Naive thymus-derived CD4-positive, alpha-beta T cell (primary cell): ENCODE measurements at regions not wholly inside any gene's neighbourhood (a gene's known extent, or its start where the extent isn't known, plus 50 kb on each side); places are given as distances from the start of the nearest gene placed in this dataset.

Source experiments
- ATAC-seq: fragments of 150-1000 bp; cut with Tn5 transposase; 2 replicates; pipeline ENCODE4 v1.10.0; 2021; ENCODE audit warnings: mild to moderate bottlenecking, moderate library complexity
- CTCF ChIA-PET: fragments of 350-600 bp; sonication (Branson Sonifier 250); formaldehyde crosslinking; loops from one replicate; lab custom pipeline; 2021; ENCODE audit warnings: antibody characterized with exemption; lab: Charles Lee
- POLR2A ChIA-PET: fragments of 350-600 bp; sonication (Branson Sonifier 250); formaldehyde crosslinking; loops from one replicate; lab custom pipeline; 2021; ENCODE audit warnings: antibody characterized with exemption, inconsistent platforms; lab: Charles Lee
- DNase-seq, 9 donors: peaks; one replicate each; pipeline versions ENCODE4 v3.0.0 to v3.0.0-alpha.2; 2020 to 2022; ENCODE audit warnings: mixed read lengths in 1 of 9
- H3K27ac ChIP-seq: one replicate; pipeline ENCODE4 v1.7.0; 2013; ENCODE audit warnings: mild to moderate bottlenecking, low read depth, low read length, moderate library complexity
- H3K27me3 ChIP-seq, 2 donors: one replicate each; pipeline ENCODE4 v1.7.0; 2013; ENCODE audit warnings: low read length in 2 of 2, mild to moderate bottlenecking in 2 of 2, moderate library complexity in 2 of 2; ENCODE audit not compliant: control insufficient read depth in 2 of 2, insufficient read depth in 2 of 2
- H3K36me3 ChIP-seq, 3 experiments: 1 replicate in 2 of 3; 2 replicates in 1 of 3; pipeline ENCODE4 v1.7.0; 2013; ENCODE audit warnings: low read length in 3 of 3, mild to moderate bottlenecking in 3 of 3, moderate library complexity in 1 of 3; ENCODE audit not compliant: insufficient read depth in 3 of 3, control insufficient read depth in 2 of 3
- H3K4me1 ChIP-seq, 2 donors: one replicate each; pipeline ENCODE4 v1.7.0; 2013; ENCODE audit warnings: low read length in 2 of 2, mild to moderate bottlenecking in 2 of 2, moderate library complexity in 1 of 2; ENCODE audit not compliant: control insufficient read depth in 2 of 2, insufficient read depth in 2 of 2
- H3K4me3 ChIP-seq: 2 replicates; pipeline ENCODE4 v1.7.0; 2013; ENCODE audit warnings: mild to moderate bottlenecking, low read length
- H3K9me3 ChIP-seq, 3 experiments: 1 replicate in 2 of 3; 2 replicates in 1 of 3; pipeline ENCODE4 v1.7.0; 2013; ENCODE audit warnings: low read length in 3 of 3; ENCODE audit not compliant: control insufficient read depth in 2 of 3
- H3K27ac Mint-ChIP-seq, 9 donors: one replicate each; pipeline ENCODE4 v1.8.0; 2020 to 2022; ENCODE audit warnings: mixed read lengths in 9 of 9, mild to moderate bottlenecking in 8 of 9, moderate library complexity in 5 of 9, inconsistent platforms in 2 of 9
- H3K27me3 Mint-ChIP-seq, 5 donors: one replicate each; pipeline ENCODE4 v1.8.0; 2021 to 2022; ENCODE audit warnings: mixed read lengths in 5 of 5, mild to moderate bottlenecking in 1 of 5
- H3K36me3 Mint-ChIP-seq, 5 donors: one replicate each; pipeline ENCODE4 v1.8.0; 2020 to 2022; ENCODE audit warnings: mixed read lengths in 5 of 5, mild to moderate bottlenecking in 3 of 5, inconsistent platforms in 1 of 5
- H3K4me1 Mint-ChIP-seq, 7 donors: one replicate each; pipeline ENCODE4 v1.8.0; 2020 to 2022; ENCODE audit warnings: mixed read lengths in 7 of 7, mild to moderate bottlenecking in 3 of 7, inconsistent platforms in 1 of 7
- H3K4me3 Mint-ChIP-seq, 10 donors: one replicate each; pipeline ENCODE4 v1.8.0; 2020 to 2022; ENCODE audit warnings: mild to moderate bottlenecking in 10 of 10, mixed read lengths in 10 of 10, moderate library complexity in 6 of 10, inconsistent platforms in 2 of 10
- H3K9me3 Mint-ChIP-seq, 11 donors: one replicate each; pipeline ENCODE4 v1.8.0; 2020 to 2022; ENCODE audit warnings: mixed read lengths in 11 of 11, mild to moderate bottlenecking in 4 of 11, inconsistent platforms in 1 of 11, moderate library complexity in 1 of 11
- intact Hi-C, 2 donors: fragments of 100-400 bp; cut with micrococcal nuclease; formaldehyde crosslinking; loops; one replicate each; pipeline ENCODE4 v1.15.1; 2023

DNA sequence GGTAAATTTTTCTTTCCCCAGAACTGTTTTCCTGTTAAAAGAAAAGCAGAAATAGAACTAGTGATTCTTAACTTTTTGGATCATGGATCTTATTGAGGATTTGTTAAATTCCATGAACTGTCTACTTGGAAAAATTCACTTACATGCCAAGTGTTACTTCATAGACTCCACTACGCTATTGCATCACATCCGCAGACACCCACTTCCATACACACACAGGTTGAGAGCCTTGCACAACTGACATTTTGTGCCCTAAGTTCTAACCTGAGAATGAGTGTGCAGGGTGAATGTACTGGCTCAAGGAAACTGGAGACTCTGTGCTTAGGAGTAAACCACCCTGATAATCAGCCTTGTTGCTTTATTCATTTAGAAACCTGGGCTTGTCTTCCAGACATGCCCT is 250.5 kb upstream of the EDA2R start:
- Mint-ChIP-seq H3K4me1 (no peaks in the 10 kb centered on the region), H3K27ac (no peak overlapping the region), H3K9me3 (peaks cover 0 to 4% (median 0%) of the 10 kb centered on the region in 11 donors), H3K27me3 (peaks cover 0 to 6% (median 0%) of the 10 kb centered on the region in 5 donors), H3K4me3 (no peak overlapping the region), H3K36me3 (no peaks in the 10 kb centered on the region)
- Histone ChIP-seq H3K4me3 (no peak overlapping the region), H3K36me3 (no peaks in the 10 kb centered on the region), H3K27me3 (no peaks in the 10 kb centered on the region), H3K9me3 (no peaks in the 10 kb centered on the region), H3K4me1 (no peaks in the 10 kb centered on the region), H3K27ac (no peak overlapping the region)
- ChIA-PET CTCF (no interaction called here), POLR2A (no interaction called here)
- intact Hi-C loops: no loop called here
- DNase-seq (no peak), ATAC-seq (no peak)

DNA sequence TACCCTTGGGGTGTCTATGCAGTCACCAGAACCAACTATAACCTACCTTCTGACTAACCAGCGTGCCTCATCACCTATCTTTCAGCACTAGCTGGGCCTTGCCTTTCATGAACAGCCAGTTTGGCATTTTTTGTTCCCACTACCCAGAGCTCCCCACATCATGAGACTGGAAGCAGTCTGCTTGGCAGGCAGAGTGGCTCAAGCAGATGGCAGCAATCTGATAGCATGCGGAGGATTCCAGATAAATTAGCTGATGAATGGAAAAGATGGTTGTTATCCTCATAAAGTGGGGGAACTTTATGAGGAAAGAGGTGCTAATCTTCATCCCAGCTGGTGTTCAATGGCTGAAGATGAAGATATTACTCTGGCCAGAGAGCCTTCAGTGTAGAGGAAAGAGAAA is 243.2 kb upstream of the EDA2R start:
- ChIA-PET CTCF (no interaction called here), POLR2A (no interaction called here)
- no peak for ATAC-seq
- Mint-ChIP-seq H3K9me3 (no peaks in the 10 kb centered on the region), H3K4me3 (no peak overlapping the region), H3K4me1 (no peaks in the 10 kb centered on the region), H3K27ac (no peak overlapping the region), H3K36me3 (no peaks in the 10 kb centered on the region), H3K27me3 (peaks cover 0 to 5% (median 0%) of the 10 kb centered on the region in 5 donors)
- Histone ChIP-seq H3K4me1 (no peaks in the 10 kb centered on the region), H3K4me3 (no peak overlapping the region), H3K27ac (no peak overlapping the region), H3K36me3 (no peaks in the 10 kb centered on the region), H3K27me3 (no peaks in the 10 kb centered on the region), H3K9me3 (no peaks in the 10 kb centered on the region)
- intact Hi-C loops: no loop called here
- DNase-seq: no peak

DNA sequence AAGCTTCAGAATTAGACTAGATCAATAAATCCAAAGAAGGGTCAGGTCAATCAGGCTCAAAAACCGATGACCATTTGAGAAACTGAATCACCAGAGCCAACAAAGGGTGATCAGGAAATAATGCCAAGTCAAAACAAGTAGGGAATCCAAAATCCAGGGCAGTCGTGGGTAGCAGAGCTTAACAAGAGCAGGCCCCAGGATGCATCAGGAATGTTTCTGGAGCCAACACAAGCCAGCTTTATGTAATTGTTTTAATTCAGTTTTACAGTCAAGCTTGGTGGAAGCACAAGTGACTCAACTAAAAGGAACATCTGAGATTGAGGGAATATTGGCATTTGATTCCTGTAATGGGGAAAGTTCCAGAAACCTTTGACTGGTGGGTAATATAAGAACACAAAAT is 237.9 kb upstream of the EDA2R start:
- Mint-ChIP-seq H3K9me3 (no peaks in the 10 kb centered on the region), H3K4me3 (no peak overlapping the region), H3K27ac (no peak overlapping the region), H3K27me3 (peaks cover 0 to 5% (median 0%) of the 10 kb centered on the region in 5 donors), H3K4me1 (no peaks in the 10 kb centered on the region), H3K36me3 (no peaks in the 10 kb centered on the region)
- Histone ChIP-seq H3K4me1 (no peaks in the 10 kb centered on the region), H3K4me3 (no peak overlapping the region), H3K36me3 (no peaks in the 10 kb centered on the region), H3K27me3 (no peaks in the 10 kb centered on the region), H3K9me3 (no peaks in the 10 kb centered on the region), H3K27ac (no peak overlapping the region)
- ATAC-seq (no peak), DNase-seq (no peak)
- POLR2A ChIA-PET: no interaction called here
- intact Hi-C loops: no loop called here
- CTCF ChIA-PET: no interaction called here

DNA sequence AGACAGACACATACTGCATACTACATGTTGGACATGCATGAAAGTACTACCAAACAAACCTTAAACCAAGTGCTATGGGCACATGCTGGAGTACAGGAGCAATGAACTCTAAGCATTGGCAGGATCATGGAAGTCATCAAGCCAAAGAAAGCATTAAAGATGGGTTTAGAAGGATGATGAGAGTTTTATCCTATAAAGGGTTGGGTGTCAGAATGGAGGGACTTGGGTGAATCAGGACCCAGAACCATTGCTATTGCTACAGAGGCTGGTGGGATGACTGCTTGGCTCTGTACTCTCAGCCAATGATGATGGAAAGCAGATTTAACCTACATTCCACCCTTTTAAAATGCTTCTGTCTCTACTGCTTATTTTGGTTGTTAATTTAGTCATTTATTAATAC is 233.9 kb upstream of the EDA2R start:
- Histone ChIP-seq H3K9me3 (no peaks in the 10 kb centered on the region), H3K27ac (no peak overlapping the region), H3K36me3 (no peaks in the 10 kb centered on the region), H3K4me3 (no peak overlapping the region), H3K27me3 (no peaks in the 10 kb centered on the region), H3K4me1 (no peaks in the 10 kb centered on the region)
- no peaks in the 10 kb centered on the region for H3K36me3 Mint-ChIP-seq
- H3K4me3 Mint-ChIP-seq: no peak overlapping the region
- ATAC-seq (no peak), DNase-seq (no peak)
- CTCF ChIA-PET: no interaction called here
- peaks cover 0 to 1% (median 0%) of the 10 kb centered on the region in 11 donors for H3K9me3 Mint-ChIP-seq
- H3K27me3 Mint-ChIP-seq: no peaks in the 10 kb centered on the region
- H3K27ac Mint-ChIP-seq: no peak overlapping the region
- intact Hi-C loops: no loop called here
- H3K4me1 Mint-ChIP-seq: no peaks in the 10 kb centered on the region
- POLR2A ChIA-PET: no interaction called here

DNA sequence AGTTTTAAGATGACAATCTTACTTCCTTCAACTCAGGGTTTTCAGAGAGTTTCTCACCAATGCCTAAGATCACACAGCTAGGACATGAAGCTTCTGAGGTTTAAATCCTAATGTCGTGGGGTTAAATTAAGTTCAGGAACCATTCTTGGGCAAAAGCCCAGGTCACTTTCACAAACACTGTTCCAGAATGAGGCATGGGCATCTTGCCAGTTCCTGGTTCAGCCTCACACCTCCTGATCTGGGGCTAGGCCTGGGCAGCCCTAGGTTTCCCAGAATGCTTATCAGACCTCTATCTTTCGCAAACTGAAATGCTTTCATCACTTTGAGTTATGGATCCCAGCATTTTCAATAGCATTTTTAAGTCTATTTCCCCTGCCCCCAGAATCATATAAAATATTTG is 224.8 kb upstream of the EDA2R start:
- Histone ChIP-seq H3K27ac (no peak overlapping the region), H3K4me1 (no peaks in the 10 kb centered on the region), H3K36me3 (no peaks in the 10 kb centered on the region), H3K9me3 (no peaks in the 10 kb centered on the region), H3K27me3 (no peaks in the 10 kb centered on the region), H3K4me3 (no peak overlapping the region)
- CTCF ChIA-PET: no interaction called here
- intact Hi-C loops: no loop called here
- no peaks in the 10 kb centered on the region for H3K4me1 Mint-ChIP-seq
- H3K9me3 Mint-ChIP-seq: peaks cover 0 to 13% (median 3%) of the 10 kb centered on the region in 11 donors
- no peaks in the 10 kb centered on the region for H3K36me3 Mint-ChIP-seq
- POLR2A ChIA-PET: no interaction called here
- DNase-seq (no peak), ATAC-seq (no peak)
- peaks cover 0 to 5% (median 0%) of the 10 kb centered on the region in 5 donors for H3K27me3 Mint-ChIP-seq
- H3K27ac Mint-ChIP-seq: no peak overlapping the region
- H3K4me3 Mint-ChIP-seq: no peak overlapping the region

DNA sequence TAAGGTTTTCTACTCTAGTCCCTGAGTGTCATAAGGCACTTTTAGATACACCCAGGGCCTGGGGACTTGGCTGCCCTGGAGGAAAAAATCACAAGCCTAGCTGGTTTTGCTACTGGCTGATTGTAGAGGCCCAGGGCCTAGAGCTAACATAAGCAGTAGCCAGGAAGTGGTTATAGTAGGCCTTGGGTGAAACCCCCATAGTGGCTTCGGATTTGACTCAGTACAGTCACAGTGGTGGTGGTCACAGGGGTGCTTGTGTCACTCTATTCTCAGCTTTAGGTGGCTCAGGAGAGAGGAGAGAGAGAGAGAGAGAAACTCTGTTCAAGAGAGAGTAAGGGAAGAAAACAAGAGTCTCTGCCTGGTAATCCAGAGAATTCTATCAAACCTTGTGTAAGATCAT is 194.5 kb upstream of the EDA2R start:
- no peak overlapping the region for H3K27ac Mint-ChIP-seq
- Histone ChIP-seq H3K27ac (no peak overlapping the region), H3K36me3 (no peaks in the 10 kb centered on the region), H3K9me3 (no peaks in the 10 kb centered on the region), H3K4me1 (no peaks in the 10 kb centered on the region), H3K4me3 (no peak overlapping the region), H3K27me3 (no peaks in the 10 kb centered on the region)
- ATAC-seq (no peak), DNase-seq (no peak)
- intact Hi-C loops: no loop called here
- H3K4me1 Mint-ChIP-seq: no peaks in the 10 kb centered on the region
- no peak overlapping the region for H3K4me3 Mint-ChIP-seq
- ChIA-PET CTCF (no interaction called here), POLR2A (no interaction called here)
- no peaks in the 10 kb centered on the region for H3K36me3 Mint-ChIP-seq
- peaks cover 0 to 4% (median 0%) of the 10 kb centered on the region in 5 donors for H3K27me3 Mint-ChIP-seq
- H3K9me3 Mint-ChIP-seq: peaks cover 0 to 22% (median 2%) of the 10 kb centered on the region in 11 donors

DNA sequence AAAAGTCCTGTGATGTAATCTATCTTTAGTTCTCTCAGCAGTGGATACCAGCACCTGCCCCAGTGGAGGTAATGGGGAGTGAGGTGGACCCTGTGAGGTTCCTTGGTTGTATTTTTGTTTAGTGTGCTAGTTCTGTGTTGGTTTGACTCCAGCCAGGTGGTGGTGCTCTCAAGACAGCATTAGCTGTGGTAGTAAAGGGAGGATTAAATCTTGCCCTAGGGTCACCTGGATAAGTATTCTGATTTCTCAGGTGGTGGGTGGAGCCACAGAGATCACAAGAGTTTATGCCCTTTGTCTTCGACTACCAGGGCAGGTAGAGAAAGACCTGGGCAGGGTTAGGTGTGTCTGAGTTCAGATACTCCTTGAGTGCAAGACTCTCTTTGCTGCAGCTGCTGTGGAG is 176.3 kb upstream of the EDA2R start:
- intact Hi-C loops: no loop called here
- CTCF ChIA-PET: no interaction called here
- no peak for ATAC-seq

More for the DNA sequence above, 176.3 kb upstream of the EDA2R start:
- DNase-seq: no peak
- Mint-ChIP-seq H3K27ac (no peak overlapping the region), H3K4me1 (no peaks in the 10 kb centered on the region), H3K4me3 (no peak overlapping the region), H3K9me3 (peaks cover 0 to 36% (median 6%) of the 10 kb centered on the region in 11 donors), H3K36me3 (no peaks in the 10 kb centered on the region), H3K27me3 (peaks cover 0 to 5% (median 3%) of the 10 kb centered on the region in 5 donors)
- Histone ChIP-seq H3K4me3 (no peak overlapping the region), H3K27ac (no peak overlapping the region), H3K27me3 (no peaks in the 10 kb centered on the region), H3K4me1 (no peaks in the 10 kb centered on the region), H3K36me3 (no peaks in the 10 kb centered on the region), H3K9me3 (no peaks in the 10 kb centered on the region)
- POLR2A ChIA-PET: no interaction called here
